Loucy (cell line): ENCODE measurements at regions not wholly inside any gene's neighbourhood (a gene's known extent, or its start where the extent isn't known, plus 50 kb on each side); places are given as distances from the start of the nearest gene placed in this dataset.

Source experiments
- CTCF ChIP-seq: fragments of 200-600 bp; sonication (generic); conservative IDR thresholded peaks from 2 replicates; pipeline ENCODE4 v1.5.1; 2014; ENCODE audit warnings: mild to moderate bottlenecking, antibody characterized with exemption, low read length
- EZH2phosphoT487 ChIP-seq: fragments of 200-600 bp; IDR thresholded peaks from 2 replicates; pipeline ENCODE4 v1.6.1; 2018; ENCODE audit warnings: antibody characterized with exemption, mild to moderate bottlenecking, moderate library complexity, borderline replicate concordance

- TF ChIP-seq CTCF (no peak), EZH2phosphoT487 (no peak)
Observed at GRCh38 chr2:217332417-217332791, 472.5 kb upstream of the TNP1 start.
